ENCODE measurements at regions not wholly inside any gene's neighbourhood (a gene's known extent, or its start where the extent isn't known, plus 50 kb on each side); places are given as distances from the start of the nearest gene placed in this dataset.

- no peak for TF ChIP-seq CTCF (IDR thresholded peaks at IDR 0.05; ENCODE audit: insufficient read depth, low read depth, low read length)
- no peak for TF ChIP-seq EZH2 (IDR thresholded peaks at IDR 0.05; ENCODE audit: insufficient read depth, low read length)
Measured at GRCh38 chr11:135006800-135007199, 594.8 kb upstream of the B3GAT1 start.

Data from astrocyte (in vitro differentiated cells and primary cell).